ENCODE measurements at regions not wholly inside any gene's neighbourhood (a gene's known extent, or its start where the extent isn't known, plus 50 kb on each side); places are given as distances from the start of the nearest gene placed in this dataset.

DNA sequence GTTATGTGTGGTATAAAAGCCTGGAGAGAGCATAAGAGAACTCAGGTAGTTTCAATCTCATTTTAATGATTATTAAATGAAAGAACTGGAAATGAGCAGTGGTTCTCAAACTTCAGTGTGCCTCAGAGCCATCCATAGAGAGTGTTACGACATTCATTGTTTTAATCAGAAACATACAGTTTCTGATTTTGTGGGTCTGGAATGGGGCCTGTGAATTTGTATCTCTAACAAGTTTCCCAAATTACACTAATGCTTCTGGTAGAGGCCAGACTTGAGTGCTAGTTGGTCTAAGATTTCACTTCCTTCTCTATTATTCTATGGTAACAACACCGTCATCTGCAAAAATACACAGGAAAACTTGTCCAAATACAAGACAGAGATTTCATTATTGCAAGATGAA lies 292.0 kb upstream of the NECTIN3 start:
- DNase-seq, result no peak
- ATAC-seq, result no peak
- intact Hi-C loops (cut with micrococcal nuclease), result no loop called here

DNA sequence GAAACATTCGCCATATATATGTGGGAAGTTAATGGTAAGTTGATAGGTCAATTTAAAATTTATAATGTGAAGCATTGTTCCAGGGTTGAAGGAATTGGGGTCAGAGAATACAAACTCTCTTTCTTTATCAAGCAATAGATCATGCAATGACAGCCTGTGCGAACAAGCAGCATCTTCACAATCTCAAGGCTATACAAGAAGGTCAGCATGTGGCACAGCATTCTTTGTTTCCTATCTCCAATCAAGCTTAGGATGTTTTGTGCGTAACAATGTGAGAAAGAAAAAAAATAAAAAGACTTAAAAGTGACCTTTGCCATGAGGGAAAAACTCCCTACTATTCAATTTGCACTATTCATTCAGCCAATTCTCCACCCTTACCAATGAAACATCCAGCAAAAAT lies 288.1 kb upstream of the NECTIN3 start:
- ATAC-seq, result no peak
- DNase-seq, result no peak
- intact Hi-C loops (cut with micrococcal nuclease), result no loop called here

DNA sequence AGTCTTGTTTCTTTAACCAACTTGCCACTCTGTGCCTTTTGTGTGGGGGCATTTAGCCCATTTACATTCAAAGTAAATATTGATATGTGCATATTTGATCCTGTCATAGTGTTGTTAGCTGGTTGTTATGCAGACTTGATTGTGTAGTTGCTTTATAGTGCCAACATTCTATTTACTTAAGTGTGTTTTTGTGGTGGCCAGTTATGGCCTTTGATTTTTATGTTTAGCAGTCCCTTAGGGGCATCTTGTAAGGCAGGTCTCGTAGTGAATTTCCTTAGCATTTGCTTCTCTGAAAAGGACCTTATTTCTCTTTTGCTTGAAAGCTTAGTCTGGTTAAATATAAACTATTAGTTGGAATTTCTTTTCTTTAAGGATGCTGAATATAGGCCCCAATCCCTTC lies 282.8 kb upstream of the NECTIN3 start:
- no peak for ATAC-seq
- DNase-seq, result no peak
- intact Hi-C loops (cut with micrococcal nuclease), result no loop called here

DNA sequence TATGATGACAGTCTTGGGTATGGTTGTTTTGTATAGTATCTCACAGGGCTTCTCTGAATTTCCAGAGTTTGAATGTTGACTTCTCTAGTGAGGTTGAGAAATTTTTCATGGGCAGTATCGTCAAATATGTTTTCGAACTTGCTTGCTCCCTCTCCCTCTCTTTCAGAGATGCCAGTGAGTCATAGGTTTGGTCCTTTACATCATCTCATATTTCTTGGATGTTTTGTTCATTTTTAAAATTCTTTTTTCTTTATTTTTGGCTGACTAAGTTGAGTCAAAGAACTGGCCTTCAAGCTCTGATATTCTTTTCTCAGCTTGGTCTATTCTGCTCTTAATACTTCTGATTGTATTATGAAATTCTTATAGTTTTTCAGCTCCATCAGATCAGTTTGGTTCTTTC lies 282.3 kb upstream of the NECTIN3 start:
- DNase-seq (no peak), ATAC-seq (no peak)
- intact Hi-C loops (cut with micrococcal nuclease), result no loop called here

DNA sequence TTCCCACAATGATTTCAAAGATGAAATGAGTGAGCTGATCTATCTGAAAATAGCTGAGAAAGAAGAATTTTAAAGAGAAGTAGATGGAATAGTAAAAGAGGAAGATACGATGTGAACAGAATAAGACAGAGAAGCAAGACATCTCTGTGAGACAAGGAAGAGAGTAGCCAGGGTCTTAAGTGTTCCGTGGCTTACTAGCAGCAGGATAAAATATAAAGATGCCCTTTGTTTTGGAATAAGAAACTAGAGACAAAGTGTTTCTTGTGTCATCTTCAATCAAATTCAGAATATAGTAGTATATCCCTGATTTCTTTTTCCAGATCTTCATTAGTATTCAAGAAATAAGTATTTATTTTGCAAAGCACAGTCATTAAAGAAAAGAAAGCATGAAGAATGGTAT lies 281.0 kb upstream of the NECTIN3 start:
- ATAC-seq (no peak), DNase-seq (no peak)
- intact Hi-C loops (cut with micrococcal nuclease), result no loop called here

DNA sequence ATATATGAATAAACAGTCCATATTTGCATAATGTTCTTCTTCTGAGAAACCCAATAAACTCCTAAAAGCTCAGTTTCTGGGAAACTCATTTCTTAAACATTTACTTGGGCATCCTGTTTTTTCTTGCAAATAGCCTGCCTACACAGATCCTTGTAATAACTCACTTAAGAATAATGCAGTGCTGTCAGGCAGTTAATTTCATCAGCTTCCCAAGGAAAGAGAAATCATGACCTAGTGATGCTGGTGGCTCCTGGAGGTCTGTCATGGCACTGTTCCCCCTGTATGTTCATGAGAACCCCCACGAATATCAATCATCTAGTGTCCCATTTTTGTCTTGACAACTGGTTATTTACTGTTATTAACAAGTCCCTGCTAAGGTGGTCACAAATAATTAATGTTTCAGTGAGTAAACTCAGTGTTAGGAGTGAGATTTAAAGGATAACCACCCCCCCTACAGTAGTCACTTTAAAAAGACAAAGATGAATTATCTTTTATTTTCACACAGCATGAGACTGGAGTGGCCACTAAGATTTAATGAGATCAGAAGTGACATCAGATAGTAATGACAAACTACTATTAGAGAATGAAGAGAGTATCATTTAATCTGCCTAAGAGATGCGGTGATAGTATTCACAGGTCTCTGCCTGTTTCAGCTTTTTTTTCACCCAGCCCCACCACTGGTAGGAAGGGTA lies 279.5 kb upstream of the NECTIN3 start:
- intact Hi-C loops (cut with micrococcal nuclease), result no loop called here
- no peak for DNase-seq
- ATAC-seq, result no peak

DNA sequence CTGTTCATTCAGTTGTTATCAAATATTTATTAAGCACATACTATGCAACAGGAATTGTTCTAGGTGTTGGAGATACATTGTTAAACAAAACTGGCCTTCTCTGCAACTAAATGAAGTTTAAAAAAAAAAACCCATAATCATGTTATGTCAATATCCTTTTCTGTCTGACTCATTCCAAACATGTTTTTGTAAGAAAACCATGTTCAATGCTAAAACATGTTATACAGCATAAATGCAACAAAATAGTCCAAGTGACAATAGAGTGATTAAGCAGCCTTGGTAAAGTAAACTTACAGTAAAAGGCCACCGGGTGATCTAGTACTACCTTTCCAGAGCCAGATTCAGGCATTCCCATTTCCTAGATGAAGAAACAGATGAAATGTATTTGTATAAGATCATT lies 278.0 kb upstream of the NECTIN3 start:
- ATAC-seq (no peak), DNase-seq (no peak)
- intact Hi-C loops (cut with micrococcal nuclease), result no loop called here

DNA sequence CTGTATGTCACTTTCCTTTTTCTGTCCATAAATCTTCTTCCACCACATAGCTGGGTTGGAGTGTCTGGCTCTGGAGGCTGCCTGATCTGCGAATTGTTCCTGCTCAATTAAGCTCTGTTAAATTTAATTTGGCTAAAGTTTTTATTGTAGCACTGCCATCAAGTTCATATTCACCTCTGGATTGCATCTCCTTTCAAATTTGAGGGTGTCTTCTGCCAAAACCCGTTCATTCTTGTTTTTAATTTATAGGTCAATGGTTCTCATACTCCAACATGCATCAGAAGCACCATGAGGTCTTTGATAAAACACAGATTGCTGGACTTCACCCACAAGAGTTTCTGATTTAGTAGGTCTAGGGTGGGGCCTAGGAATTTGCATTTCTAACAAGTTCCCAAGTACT lies 276.5 kb upstream of the NECTIN3 start:
- ATAC-seq, result no peak
- DNase-seq, result no peak
- intact Hi-C loops (cut with micrococcal nuclease), result no loop called here

DNA sequence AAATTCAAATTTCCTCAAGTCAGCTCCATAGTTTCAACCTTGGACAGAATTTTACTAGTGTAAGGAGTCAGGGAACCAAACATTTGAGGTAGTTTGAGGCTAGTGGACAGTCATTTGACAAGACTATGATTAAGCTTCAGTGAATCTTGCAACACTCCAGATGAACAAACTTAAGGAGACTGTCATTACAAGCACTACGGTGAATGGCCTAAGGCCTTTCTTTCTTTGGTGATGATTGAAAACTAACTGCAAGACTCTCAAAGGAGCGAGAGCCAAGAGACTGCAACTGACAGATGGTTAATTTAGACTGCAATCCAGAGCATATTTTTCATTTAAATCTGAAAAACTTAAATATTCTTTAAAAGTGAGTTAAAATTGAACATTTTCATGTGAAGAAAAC lies 272.3 kb upstream of the NECTIN3 start:
- intact Hi-C loops (cut with micrococcal nuclease), result no loop called here
- no peak for ATAC-seq
- DNase-seq, result no peak

DNA sequence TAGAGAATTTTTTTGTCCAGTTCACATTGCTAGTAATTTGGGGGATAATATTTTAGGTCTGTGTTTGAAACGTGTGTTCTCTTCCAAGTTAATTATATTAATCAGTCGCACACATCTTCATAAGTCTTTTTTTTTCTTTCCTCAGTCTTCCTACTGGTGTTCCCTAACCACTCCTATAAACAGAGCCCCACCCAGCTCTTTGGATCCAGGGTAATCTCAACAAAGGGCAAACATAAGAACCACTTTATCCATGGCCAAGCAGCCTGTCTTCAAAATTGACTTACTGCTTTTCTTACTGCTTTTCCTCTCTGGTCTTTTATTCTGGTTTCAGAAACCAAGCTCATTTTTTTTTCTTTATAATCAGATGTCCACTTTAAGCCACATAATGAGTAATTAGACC lies 266.8 kb upstream of the NECTIN3 start:
- no peak for DNase-seq
- intact Hi-C loops (cut with micrococcal nuclease), result no loop called here
- no peak for ATAC-seq

DNA sequence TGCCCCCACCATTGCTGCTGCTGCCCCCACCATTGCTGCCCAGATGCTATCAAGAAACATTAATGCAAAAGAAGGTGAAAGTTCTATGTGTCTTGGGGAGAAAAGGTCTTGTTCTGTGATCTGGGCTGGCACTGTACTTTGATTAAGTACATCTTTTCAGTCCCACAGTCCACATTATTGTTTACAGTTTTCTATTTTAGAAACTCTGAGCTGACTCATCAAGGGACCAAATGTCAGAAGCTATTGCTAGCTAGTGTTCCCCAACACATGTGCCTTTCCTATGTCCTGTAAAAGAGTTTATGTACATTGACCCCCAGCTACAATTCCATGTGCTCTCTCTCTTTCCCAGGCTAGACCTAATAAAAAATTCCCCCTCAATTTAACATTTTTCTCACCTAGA lies 264.7 kb upstream of the NECTIN3 start:
- DNase-seq (no peak), ATAC-seq (no peak)
- intact Hi-C loops (cut with micrococcal nuclease), result no loop called here

DNA sequence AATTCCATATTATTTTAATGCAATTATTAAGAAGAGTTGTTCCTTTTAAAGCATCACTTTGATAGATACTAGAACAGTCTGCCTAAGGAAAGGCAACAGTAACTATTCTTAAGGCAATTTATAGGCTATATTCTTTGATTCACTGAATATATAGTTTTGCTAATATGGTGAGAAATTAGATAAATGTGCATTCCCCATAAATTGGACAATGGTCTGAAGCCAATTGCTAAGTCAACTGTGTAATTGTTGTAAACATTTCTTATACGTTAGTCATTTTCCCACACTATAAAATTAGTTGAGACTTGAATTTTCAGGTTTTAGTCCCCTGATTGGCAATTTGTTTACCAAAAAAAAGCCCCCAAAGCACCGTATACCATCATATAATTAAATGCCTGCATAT lies 263.0 kb upstream of the NECTIN3 start:
- intact Hi-C loops (cut with micrococcal nuclease), result no loop called here
- no peak for ATAC-seq
- no peak for DNase-seq

DNA sequence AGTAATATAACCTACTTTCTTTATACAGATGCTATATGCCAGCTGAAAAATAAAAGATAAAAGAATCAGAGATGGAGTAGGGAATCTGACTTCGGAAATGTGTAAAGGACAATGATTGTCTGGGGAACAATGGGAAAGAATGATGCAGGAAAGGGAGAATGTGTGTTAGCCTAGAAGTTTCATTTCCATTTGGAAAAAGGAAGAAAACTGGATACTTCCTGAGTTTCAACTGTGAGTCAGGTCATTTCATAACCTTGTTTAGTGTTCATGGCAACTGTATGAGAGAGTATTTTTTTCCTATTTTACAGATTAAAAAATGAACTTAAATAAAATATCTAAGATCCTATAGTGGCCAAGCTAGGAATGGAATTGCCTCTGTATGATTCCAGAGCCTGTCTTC lies 261.3 kb upstream of the NECTIN3 start:
- no peak for DNase-seq
- intact Hi-C loops (cut with micrococcal nuclease), result no loop called here
- ATAC-seq, result no peak

DNA sequence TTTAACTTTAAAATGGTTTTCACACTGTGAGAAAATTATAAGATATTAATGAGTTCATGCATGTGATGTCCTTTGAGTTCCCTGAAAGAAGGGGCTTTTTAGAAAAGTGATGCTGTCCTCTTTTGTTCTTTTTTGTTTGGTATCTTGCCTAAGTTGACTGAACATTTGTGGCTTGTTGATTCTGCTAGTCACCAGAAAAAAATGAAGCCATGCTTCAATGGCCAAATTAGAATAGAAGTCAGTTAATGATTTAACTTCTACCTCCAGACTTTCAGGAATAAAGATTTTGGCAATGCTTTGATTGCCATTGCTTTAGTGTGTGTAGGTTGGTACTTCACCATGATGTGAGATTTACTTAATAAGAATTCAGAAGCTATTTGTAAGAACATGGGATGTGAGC lies 260.6 kb upstream of the NECTIN3 start:
- intact Hi-C loops (cut with micrococcal nuclease), result no loop called here
- no peak for DNase-seq
- no peak for ATAC-seq

DNA sequence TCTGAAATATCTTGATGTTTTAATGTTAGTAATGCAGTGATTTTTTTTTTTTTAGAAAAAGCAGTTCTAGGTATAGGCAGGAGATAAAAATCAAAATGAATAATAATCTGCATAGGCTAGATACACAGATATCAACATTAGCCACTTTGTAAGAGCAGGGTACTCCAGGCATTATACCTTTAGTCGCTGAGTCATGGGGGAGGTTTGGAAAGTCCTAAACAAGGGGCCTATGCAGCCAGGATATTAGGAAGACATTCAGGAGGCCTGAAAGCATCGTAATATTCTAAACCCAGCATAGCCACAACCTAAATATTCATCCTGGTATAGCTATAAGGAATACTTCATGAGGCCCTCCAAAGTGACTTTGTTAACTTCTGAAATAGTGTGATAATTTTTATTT lies 258.1 kb upstream of the NECTIN3 start:
- intact Hi-C loops (cut with micrococcal nuclease), result no loop called here
- DNase-seq, result no peak
- no peak for ATAC-seq

DNA sequence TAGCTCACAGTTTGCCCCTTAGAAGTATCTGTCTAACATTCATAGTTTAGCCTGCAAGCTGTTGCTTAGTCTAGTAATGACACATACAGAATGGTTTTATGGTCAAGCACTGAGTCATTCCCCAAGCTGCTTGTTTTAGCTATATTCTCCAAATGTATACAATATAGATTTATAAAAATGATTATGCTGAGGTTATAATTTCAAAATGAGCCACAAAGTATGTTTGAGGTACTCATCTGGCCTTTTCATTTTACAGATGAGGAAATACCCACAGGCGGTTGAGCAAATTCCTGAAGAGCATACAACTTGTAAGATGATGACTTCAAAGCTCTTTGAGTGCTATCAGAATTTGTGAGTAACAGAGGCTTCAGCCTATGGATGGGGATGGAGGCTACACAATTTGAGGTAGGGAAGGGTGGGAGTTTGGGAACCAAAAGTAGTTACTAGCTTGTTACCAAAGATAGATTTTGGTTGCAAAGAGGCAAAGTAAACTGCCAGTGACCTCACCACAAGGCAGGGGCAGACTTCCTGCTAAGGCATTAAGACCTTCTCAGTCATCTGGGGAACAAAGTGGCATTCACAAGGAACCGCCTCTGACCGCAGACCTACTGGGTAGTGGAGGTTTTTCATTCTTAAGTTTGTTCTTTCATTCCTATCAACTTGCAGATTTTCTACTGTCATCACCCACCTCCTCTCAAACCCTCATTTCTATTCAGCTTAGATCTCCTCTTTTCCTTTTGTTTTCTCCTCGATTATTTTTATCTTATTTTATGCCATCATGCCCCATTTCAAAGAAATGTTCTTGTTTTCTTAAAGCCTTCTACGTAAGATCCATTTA lies 257.2 kb upstream of the NECTIN3 start:
- DNase-seq, result no peak
- ATAC-seq, result no peak
- intact Hi-C loops (cut with micrococcal nuclease), result no loop called here

DNA sequence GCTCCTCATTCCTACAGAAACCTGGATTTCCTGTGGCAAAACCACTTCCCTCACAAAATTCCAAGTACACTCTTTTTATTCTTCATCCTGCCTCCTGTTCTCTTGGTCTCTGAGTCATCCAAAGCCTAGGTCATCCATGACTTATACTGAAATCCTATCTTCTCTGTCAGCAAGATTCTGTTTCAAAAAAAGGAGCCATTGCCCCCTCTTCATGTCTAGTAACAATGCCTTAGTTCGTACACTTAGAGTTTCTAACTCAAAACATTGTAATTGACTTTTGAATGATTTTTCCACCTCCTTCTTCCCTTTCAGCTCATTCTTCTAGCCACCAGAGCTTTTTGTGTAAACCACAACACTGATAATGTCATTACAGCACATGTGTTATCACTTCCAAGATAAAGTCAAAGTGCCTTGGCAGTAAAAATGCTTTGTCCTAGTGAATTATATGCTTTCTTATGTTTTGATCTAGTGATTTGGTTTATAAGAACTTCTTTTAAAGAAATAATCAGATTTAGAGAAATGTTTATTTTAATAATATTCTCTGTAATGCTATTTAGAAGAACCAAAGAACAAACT lies 256.5 kb upstream of the NECTIN3 start:
- intact Hi-C loops (cut with micrococcal nuclease), result no loop called here
- ATAC-seq (no peak), DNase-seq (no peak)

DNA sequence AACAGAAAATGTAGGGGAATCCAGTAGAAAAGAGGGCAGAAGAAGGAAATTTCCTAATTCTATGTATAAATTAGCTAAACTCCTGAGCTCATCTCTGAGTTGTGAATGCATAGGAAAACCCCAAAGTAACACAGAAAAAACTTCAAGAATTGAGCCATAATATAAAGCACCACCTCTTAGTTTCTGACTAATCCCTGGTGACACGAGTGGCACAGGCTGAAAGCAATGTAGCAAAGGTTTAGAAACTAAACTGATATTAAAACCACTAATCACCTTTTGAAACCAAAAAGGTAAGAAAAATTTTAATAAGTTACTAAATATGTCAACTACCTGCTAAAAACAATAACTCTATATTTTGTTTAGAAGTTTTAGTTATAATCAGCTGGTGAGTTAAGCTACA lies 255.6 kb upstream of the NECTIN3 start:
- intact Hi-C loops (cut with micrococcal nuclease), result no loop called here
- DNase-seq, result no peak
- no peak for ATAC-seq

DNA sequence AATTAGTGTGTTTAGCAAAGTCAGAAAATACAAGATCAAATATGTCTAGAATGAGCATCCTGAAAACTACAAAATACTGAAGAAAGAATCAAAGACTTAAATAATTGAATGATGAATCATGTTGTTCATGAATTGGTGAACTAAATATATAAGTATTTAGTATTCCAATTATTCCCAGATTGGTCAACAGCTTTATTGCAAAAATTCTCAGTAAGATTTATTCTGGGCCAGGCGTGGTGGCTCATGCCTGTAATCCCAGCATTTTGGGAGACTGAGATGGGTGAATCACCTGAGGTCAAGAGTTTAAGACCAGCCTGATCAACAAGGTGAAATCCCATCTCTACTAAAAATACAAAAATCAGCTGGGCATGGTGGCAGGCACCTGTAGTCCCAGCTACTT lies 250.0 kb upstream of the NECTIN3 start:
- DNase-seq (no peak), ATAC-seq (no peak)
- intact Hi-C loops (cut with micrococcal nuclease), result no loop called here

DNA sequence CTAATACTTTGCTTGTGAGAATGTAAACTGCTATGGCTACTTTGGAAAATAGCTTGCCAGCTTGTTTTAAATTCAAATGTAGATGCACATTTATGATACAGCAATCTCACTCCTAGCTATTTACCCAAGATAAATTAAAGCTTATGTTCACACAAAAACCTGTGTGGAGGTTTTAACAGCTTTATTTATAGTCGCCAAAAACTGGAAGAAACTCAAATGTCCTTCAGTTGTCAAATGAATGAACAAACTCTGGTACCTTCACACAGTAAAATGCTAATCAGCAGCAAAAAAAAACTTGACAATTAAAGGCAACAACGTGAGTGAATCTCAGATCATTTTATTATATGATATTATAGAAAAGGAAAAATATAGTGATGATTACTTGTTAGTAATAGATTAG lies 248.6 kb upstream of the NECTIN3 start:
- ATAC-seq, result no peak
- intact Hi-C loops (cut with micrococcal nuclease), result no loop called here
- DNase-seq, result no peak

DNA sequence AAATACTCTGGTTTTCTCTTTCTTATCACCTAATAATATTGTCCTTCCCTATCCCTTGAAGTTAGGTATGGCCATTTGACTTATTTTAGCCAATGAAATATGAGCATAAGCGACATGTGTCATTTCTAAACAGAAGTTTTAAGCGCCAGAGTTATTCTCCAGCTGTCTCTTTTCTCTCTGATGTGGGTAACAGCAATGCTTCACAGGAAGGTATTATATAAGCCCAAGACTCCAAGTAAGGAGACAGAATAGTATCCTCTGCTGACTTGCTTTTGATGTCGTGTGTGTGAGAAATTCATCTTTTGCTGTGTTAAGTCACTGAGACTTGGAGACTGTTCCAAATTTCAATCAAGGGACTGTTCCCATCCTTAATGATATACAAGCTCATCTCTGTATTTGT lies 224.6 kb upstream of the NECTIN3 start:
- no peak for DNase-seq
- intact Hi-C loops (cut with micrococcal nuclease), result no loop called here
- no peak for ATAC-seq

All from left ventricle myocardium superior (tissue), 1 donor.